Gastrocnemius medialis (tissue), 4 donors: ENCODE measurements at regions not wholly inside any gene's neighbourhood (a gene's known extent, or its start where the extent isn't known, plus 50 kb on each side); places are given as distances from the start of the nearest gene placed in this dataset.

Experiments used
- ATAC-seq, 2 donors: fragments of 150-250 bp; one replicate each; pipeline ENCODE4 v1.9.1; 2016
- DNase-seq, 2 donors: peaks; one replicate each; pipeline ENCODE4 v3.0.0-alpha.2; 2019
- H3K27ac ChIP-seq, 4 donors: fragments of 200-600 bp; sonication (generic); 1 replicate in 1 of 4; 2 replicates in 3 of 4; pipeline ENCODE4 v1.5.1; 2016 to 2018; ENCODE audit warnings: mild to moderate bottlenecking in 2 of 4, moderate library complexity in 1 of 4
- H3K27me3 ChIP-seq, 3 donors: fragments of 200-600 bp; sonication (generic) in 2 of 3; 1 replicate in 1 of 3; 2 replicates in 2 of 3; pipeline versions ENCODE4 v1.5.1 to v1.6.0; 2016 to 2019; ENCODE audit warnings: mild to moderate bottlenecking in 1 of 3, moderate library complexity in 1 of 3
- H3K36me3 ChIP-seq, 2 donors: fragments of 200-600 bp; sonication (generic) in 1 of 2; one replicate each; pipeline ENCODE4 v1.5.1; 2017 to 2018
- H3K4me1 ChIP-seq, 2 donors: fragments of 200-600 bp; sonication (generic) in 1 of 2; one replicate each; pipeline ENCODE4 v1.5.1; 2016 to 2017; ENCODE audit warnings: mild to moderate bottlenecking in 2 of 2
- H3K4me3 ChIP-seq, 4 donors: fragments of 200-600 bp; sonication (generic) in 3 of 4; 1 replicate in 1 of 4; 2 replicates in 3 of 4; pipeline ENCODE4 v1.5.1; 2016 to 2019; ENCODE audit warnings: mild to moderate bottlenecking in 2 of 4
- H3K9me3 ChIP-seq, 3 donors: fragments of 200-600 bp; sonication (generic) in 2 of 3; 1 replicate in 1 of 3; 2 replicates in 2 of 3; pipeline ENCODE4 v1.5.1; 2016 to 2019
- POLR2A ChIP-seq, 2 donors: fragments of 450-650 bp; IDR thresholded peaks; one replicate each; pipeline ENCODE4 v1.6.1; 2017; ENCODE audit warnings: antibody characterized with exemption in 2 of 2, mild to moderate bottlenecking in 2 of 2, moderate library complexity in 2 of 2
- in situ Hi-C, 4 donors: fragments of 200-750 bp; cut with MboI; loops; one replicate each; pipeline versions ENCODE4 v1.15.0 to v1.8.0; 2017; ENCODE audit warnings: low sequenced_read_pairs in 4 of 4
- intact Hi-C: fragments of 100-400 bp; cut with DNase I; formaldehyde crosslinking; loops from one replicate; pipeline ENCODE4 v1.15.1; 2023; ENCODE audit warnings: low total_unique reads
- TF ChIP-seq, protein P1 (sequence below), 5 experiments: fragments of 450-650 bp in 3 of 5; fragments of 200-600 bp in 2 of 5; sonication (generic) in 2 of 5; IDR thresholded peaks in 4 of 5; conservative IDR thresholded peaks in 1 of 5; 1 replicate in 4 of 5; 2 replicates in 1 of 5; pipeline ENCODE4 v1.5.1; 2016 to 2019; ENCODE audit warnings: antibody characterized with exemption in 5 of 5, mild to moderate bottlenecking in 3 of 5, moderate library complexity in 3 of 5

DNA sequence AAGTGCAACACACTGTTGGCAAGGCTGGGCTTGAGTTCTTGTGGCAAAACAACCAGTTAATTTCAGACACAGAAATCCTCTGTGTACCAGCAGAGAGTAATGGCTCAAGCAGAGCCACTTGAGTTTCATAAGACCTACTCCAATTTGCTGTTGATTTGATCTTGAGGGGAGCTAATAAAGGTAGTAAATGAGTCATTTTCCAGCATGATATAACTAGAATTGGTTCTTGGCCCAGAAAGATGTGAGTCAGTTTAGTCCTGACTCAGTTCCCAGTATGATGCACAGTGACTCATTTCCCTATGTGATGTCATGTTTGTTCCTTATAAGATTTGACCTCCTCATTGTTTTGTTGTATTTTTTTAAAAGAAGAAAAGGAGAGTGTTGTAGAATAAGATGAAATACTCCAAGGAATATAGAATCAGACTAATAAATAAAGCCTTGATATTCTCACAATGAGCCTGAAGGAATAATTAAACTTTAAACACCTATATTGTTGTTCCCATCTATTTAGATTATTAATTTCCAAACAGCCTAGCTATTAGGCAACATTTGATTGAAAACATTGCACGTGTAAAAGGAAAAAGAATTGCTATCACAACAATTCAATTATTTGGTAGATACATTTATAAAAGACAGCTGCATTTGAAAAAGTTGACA lies 186.2 kb downstream of the REEP3 start:
- Histone ChIP-seq H3K9me3 (no peaks in the 10 kb centered on the region), H3K27me3 (no peaks in the 10 kb centered on the region), H3K4me1 (peaks cover 37 to 50% of the 10 kb centered on the region in 2 donors), H3K36me3 (no peaks in the 10 kb centered on the region), H3K4me3 (no peak overlapping the region), H3K27ac (peak overlapping the region; percentile 70 to 77 (median 76))
- DNase-seq (peak in 1 of 2 donors; percentile 42), ATAC-seq (peak; percentile 88 to 90)
- TF ChIP-seq POLR2A (IDR thresholded peaks at IDR 0.05): peak in 1 of 2 donors; percentile 48
- TF ChIP-seq, protein P1, sequence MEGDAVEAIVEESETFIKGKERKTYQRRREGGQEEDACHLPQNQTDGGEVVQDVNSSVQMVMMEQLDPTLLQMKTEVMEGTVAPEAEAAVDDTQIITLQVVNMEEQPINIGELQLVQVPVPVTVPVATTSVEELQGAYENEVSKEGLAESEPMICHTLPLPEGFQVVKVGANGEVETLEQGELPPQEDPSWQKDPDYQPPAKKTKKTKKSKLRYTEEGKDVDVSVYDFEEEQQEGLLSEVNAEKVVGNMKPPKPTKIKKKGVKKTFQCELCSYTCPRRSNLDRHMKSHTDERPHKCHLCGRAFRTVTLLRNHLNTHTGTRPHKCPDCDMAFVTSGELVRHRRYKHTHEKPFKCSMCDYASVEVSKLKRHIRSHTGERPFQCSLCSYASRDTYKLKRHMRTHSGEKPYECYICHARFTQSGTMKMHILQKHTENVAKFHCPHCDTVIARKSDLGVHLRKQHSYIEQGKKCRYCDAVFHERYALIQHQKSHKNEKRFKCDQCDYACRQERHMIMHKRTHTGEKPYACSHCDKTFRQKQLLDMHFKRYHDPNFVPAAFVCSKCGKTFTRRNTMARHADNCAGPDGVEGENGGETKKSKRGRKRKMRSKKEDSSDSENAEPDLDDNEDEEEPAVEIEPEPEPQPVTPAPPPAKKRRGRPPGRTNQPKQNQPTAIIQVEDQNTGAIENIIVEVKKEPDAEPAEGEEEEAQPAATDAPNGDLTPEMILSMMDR (IDR thresholded peaks at IDR 0.05 in 4 of 5, conservative IDR thresholded peaks at IDR 0.05 in 1 of 5): no peak
- intact Hi-C loops (no loop called here), in situ Hi-C loops (loop anchor here in 2 of 4 donors (25.0 kb wide), 3 partner anchors 195 to 1645 kb away; partner anchors contain the start of gene REEP3 (in 1 of the 2))

DNA sequence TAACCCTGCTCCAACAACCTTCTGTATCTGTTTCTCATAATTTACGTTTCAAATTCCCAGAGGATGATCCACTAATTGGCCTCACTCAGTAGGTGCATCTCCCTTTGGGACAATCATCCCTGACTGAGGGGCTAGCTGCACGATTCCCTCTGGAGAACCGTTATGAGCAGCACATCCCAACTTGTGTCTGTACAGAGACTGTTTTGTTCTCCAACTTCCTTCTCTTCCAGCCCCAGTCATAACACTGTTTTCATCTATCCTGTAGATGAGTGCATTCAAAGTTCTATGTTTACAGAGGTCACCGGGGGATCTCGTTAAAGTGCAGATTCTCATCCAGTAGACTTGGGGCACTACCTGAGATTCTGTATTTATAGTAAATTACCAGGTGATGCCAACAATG lies 187.2 kb downstream of the REEP3 start:
- peaks cover 37 to 51% of the 10 kb centered on the region in 2 donors for H3K4me1 ChIP-seq
- peak overlapping the region in 3 of 4 donors; percentile 75 to 77 (median 76) for H3K27ac ChIP-seq
- H3K9me3 ChIP-seq: no peaks in the 10 kb centered on the region
- TF ChIP-seq, protein P1 (IDR thresholded peaks at IDR 0.05 in 4 of 5, conservative IDR thresholded peaks at IDR 0.05 in 1 of 5): no peak
- TF ChIP-seq POLR2A (IDR thresholded peaks at IDR 0.05): no peak
- no peaks in the 10 kb centered on the region for H3K27me3 ChIP-seq
- H3K36me3 ChIP-seq: no peaks in the 10 kb centered on the region
- no peak overlapping the region for H3K4me3 ChIP-seq
- in situ Hi-C loops (loop anchor here in 2 of 4 donors (25.0 kb wide), 3 partner anchors 196 to 1646 kb away; partner anchors contain the start of gene REEP3 (in 1 of the 2)), intact Hi-C loops (no loop called here)
- ATAC-seq (no peak), DNase-seq (no peak)

DNA sequence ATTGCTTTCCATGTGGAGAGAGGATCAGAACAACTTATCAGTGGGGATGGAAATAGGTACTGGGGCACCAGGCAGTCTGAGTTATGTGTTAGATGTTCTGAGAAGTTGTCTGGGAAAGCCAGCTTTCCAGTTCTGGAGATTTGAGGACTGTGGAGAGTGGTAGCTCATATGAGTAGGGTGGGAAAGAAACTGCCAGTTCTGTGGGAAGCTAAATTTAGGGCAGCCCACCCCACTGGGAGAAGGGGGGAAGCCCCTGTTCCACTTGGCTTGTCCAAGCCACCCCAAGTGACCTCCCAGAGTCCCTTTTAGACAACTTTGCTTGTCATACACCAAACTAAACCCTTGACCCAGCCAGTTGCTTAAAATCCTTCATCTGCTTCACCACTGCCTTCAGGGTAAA lies 189.5 kb downstream of the REEP3 start:
- DNase-seq (no peak), ATAC-seq (no peak)
- TF ChIP-seq POLR2A (IDR thresholded peaks at IDR 0.05): no peak
- TF ChIP-seq, protein P1 (IDR thresholded peaks at IDR 0.05 in 4 of 5, conservative IDR thresholded peaks at IDR 0.05 in 1 of 5): no peak
- Histone ChIP-seq H3K27me3 (no peaks in the 10 kb centered on the region), H3K4me3 (no peak overlapping the region), H3K27ac (peak overlapping the region; percentile 81 to 88 (median 85)), H3K36me3 (no peaks in the 10 kb centered on the region), H3K4me1 (peaks cover 39 to 54% of the 10 kb centered on the region in 2 donors), H3K9me3 (no peaks in the 10 kb centered on the region)
- in situ Hi-C loops (loop anchor here (5.0 to 25.0 kb wide), 12 partner anchors 76 to 1656 kb away; partner anchors contain the start of genes REEP3 (in 2 of the 4) and JMJD1C (in 1 of the 4)), intact Hi-C loops (loop anchor here (10.0 kb wide), 1 partner anchor 906 kb away; the partner anchor contains the start of gene ADO)

DNA sequence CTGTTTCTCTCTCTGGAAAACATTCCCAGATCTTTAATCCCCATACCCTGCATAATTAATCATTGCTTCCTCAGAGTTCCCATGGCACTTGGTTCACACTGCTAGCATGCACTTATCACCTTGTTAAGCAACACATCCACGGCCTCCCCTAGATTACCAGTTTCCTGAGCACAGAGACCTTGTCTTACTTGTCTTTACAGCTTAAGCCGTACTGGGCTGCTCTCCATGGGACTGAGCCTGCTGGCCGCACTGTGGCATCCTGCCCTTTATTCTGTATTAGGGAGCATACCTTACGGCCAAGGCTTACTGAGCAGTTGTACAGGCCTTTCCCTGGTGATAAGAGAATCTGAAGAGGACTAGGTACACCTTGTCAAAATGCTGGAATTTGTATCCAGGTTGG lies 190.2 kb downstream of the REEP3 start:
- no peak for TF ChIP-seq POLR2A (IDR thresholded peaks at IDR 0.05)
- TF ChIP-seq, protein P1 (IDR thresholded peaks at IDR 0.05 in 4 of 5, conservative IDR thresholded peaks at IDR 0.05 in 1 of 5): no peak
- Histone ChIP-seq H3K27ac (peak overlapping the region; percentile 81 to 88 (median 85)), H3K4me3 (no peak overlapping the region), H3K9me3 (no peaks in the 10 kb centered on the region), H3K36me3 (no peaks in the 10 kb centered on the region), H3K4me1 (peaks cover 39 to 54% of the 10 kb centered on the region in 2 donors), H3K27me3 (no peaks in the 10 kb centered on the region)
- DNase-seq: peak; percentile 68 to 81
- in situ Hi-C loops (loop anchor here (5.0 to 25.0 kb wide), 12 partner anchors 77 to 1657 kb away; partner anchors contain the start of genes REEP3 (in 2 of the 4) and JMJD1C (in 1 of the 4)), intact Hi-C loops (loop anchor here (10.0 kb wide), 1 partner anchor 907 kb away; the partner anchor contains the start of gene ADO)
- peak; percentile 49 to 66 for ATAC-seq
